ENCODE measurements at regions not wholly inside any gene's neighbourhood (a gene's known extent, or its start where the extent isn't known, plus 50 kb on each side); places are given as distances from the start of the nearest gene placed in this dataset.

DNA sequence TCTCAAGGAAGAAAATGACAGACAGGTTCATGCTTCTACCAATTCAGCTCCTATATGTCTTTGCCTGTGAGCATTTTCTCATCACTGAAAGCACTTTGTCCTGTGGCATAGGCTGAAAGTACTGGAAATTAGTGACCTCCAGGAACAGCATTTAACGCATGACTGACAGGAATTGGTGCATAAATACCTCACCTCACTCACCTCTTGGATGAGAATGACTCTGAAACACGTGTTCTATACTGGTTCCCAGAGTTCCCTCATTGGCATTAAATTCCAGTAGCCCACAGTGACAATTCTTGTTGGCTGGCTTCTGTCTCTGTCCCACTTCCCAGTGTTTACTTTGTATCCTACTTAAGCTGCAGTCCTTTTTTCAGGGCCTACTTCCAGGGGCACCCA is 83.4 kb upstream of the MAPRE2 start:
- no peaks in the 10 kb centered on the region for H3K9me3 ChIP-seq (replicated peaks in 1 of 3)
- H3K4me3 ChIP-seq, result no peak overlapping the region
- TF ChIP-seq, protein P1, sequence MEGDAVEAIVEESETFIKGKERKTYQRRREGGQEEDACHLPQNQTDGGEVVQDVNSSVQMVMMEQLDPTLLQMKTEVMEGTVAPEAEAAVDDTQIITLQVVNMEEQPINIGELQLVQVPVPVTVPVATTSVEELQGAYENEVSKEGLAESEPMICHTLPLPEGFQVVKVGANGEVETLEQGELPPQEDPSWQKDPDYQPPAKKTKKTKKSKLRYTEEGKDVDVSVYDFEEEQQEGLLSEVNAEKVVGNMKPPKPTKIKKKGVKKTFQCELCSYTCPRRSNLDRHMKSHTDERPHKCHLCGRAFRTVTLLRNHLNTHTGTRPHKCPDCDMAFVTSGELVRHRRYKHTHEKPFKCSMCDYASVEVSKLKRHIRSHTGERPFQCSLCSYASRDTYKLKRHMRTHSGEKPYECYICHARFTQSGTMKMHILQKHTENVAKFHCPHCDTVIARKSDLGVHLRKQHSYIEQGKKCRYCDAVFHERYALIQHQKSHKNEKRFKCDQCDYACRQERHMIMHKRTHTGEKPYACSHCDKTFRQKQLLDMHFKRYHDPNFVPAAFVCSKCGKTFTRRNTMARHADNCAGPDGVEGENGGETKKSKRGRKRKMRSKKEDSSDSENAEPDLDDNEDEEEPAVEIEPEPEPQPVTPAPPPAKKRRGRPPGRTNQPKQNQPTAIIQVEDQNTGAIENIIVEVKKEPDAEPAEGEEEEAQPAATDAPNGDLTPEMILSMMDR (IDR thresholded peaks at IDR 0.05), result no peak
- no peak for TF ChIP-seq POLR2A (IDR thresholded peaks at IDR 0.05)
- H3K4me1 ChIP-seq (replicated peaks in 1 of 2), result no peaks in the 10 kb centered on the region
- no peak overlapping the region for H3K27ac ChIP-seq
- no peaks in the 10 kb centered on the region for H3K27me3 ChIP-seq
- no peak for DNase-seq
- WGBS, 4 donors, result 75 to 83% (median 75%) methylated on average over 2 of the region's 2 CpGs
- H3K36me3 ChIP-seq (replicated peaks in 1 of 2), result no peaks in the 10 kb centered on the region
- intact Hi-C loops (cut with DNase I), result no loop called here

DNA sequence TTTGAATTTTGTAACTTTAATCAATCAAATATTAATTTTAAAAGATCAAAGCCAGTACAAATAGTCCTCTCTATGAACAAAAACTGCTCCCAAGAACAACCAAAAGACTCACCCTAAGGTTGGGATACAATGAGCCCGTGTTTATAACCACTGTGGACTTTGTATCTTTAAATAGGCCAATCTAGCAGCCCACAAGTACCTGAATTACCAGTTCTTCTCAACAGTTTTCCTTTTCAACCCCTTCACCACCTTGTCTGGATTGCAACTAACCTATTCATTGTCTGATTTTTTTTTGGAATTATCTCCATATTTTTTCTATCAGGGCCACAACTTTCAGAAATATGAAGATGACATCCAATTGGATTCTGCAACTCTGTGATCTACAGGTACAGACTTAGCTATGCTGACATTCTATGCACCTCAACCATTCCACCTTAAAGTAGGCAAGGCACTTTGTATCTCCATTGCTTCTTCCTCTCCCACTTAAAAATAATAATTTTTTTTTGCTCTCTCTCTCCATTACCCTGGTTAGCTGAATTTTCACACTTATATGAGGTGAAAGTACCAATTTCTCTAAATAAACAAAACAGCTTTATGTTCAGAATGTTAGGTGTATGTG is 81.9 kb upstream of the MAPRE2 start:
- Histone ChIP-seq H3K4me3 (no peak overlapping the region), H3K36me3 (replicated peaks in 1 of 2) (no peaks in the 10 kb centered on the region), H3K4me1 (replicated peaks in 1 of 2) (no peaks in the 10 kb centered on the region), H3K9me3 (replicated peaks in 1 of 3) (no peaks in the 10 kb centered on the region), H3K27me3 (no peaks in the 10 kb centered on the region), H3K27ac (no peak overlapping the region)
- 92 to 96% (median 93%) methylated on average over 1 of the region's 1 CpG for WGBS, 4 donors
- intact Hi-C loops (cut with DNase I), result no loop called here
- no peak for DNase-seq
- TF ChIP-seq, protein P1 (IDR thresholded peaks at IDR 0.05), result no peak
- TF ChIP-seq POLR2A (IDR thresholded peaks at IDR 0.05), result no peak

DNA sequence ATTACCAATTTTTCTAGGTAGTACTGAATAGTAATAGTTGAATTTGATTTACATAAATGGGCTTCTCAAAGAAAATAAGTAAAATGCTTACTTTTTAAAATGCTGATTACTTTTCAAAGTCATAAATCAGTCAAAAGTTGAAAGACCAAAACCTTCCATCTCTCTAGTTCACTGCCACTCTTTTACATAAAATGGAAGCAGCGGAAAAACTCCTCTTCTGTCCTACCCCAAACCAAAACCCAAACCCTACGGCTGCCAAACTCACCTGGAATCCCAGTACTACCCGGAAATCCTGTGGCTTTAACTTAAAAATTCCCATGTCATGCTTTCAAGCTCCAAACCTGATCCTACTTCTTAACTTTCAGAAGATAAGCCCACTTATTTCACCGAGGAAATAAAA is 81.2 kb upstream of the MAPRE2 start:
- no peak for DNase-seq
- Histone ChIP-seq H3K27me3 (no peaks in the 10 kb centered on the region), H3K36me3 (replicated peaks in 1 of 2) (no peaks in the 10 kb centered on the region), H3K27ac (no peak overlapping the region), H3K4me1 (replicated peaks in 1 of 2) (no peaks in the 10 kb centered on the region), H3K4me3 (no peak overlapping the region), H3K9me3 (replicated peaks in 1 of 3) (no peaks in the 10 kb centered on the region)
- 82 to 86% (median 85%) methylated on average over 4 of the region's 4 CpGs for WGBS, 4 donors
- intact Hi-C loops (cut with DNase I), result no loop called here
- no peak for TF ChIP-seq POLR2A (IDR thresholded peaks at IDR 0.05)
- TF ChIP-seq, protein P1 (IDR thresholded peaks at IDR 0.05), result no peak

DNA sequence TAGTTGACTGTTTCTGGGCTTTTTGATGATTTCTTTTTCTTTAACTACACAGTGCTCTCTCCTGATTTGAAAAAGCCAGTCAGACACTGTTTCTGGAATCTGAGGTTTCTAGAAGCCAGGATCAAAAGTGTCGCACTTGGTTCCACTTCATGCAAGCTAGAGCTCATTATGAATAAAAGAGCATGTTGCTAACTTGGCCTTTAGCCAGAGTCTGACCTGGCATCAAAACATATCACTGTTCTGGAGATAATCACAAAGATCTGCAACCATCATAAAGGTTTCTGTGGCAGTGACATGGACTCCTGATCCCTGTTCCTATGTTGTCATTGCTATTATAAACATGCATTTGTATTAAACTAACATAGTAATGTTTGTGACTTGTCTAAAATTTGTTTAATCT is 76.1 kb upstream of the MAPRE2 start:
- no peaks in the 10 kb centered on the region for H3K36me3 ChIP-seq (replicated peaks in 1 of 2)
- H3K4me1 ChIP-seq (replicated peaks in 1 of 2), result no peaks in the 10 kb centered on the region
- H3K4me3 ChIP-seq, result no peak overlapping the region
- 69 to 85% (median 82%) methylated on average over 1 of the region's 1 CpG for WGBS, 4 donors
- intact Hi-C loops (cut with DNase I), result no loop called here
- H3K27ac ChIP-seq, result no peak overlapping the region
- no peak for DNase-seq
- no peak for TF ChIP-seq POLR2A (IDR thresholded peaks at IDR 0.05)
- TF ChIP-seq, protein P1 (IDR thresholded peaks at IDR 0.05), result no peak
- H3K27me3 ChIP-seq, result no peaks in the 10 kb centered on the region
- no peaks in the 10 kb centered on the region for H3K9me3 ChIP-seq (replicated peaks in 1 of 3)
